Chondrocyte (in vitro differentiated cells): ENCODE measurements at regions not wholly inside any gene's neighbourhood (a gene's known extent, or its start where the extent isn't known, plus 50 kb on each side); places are given as distances from the start of the nearest gene placed in this dataset.
"Not testable (repeated sequence)": the region's sequence is repeated elsewhere in the genome, so short reads cannot be mapped to it uniquely, and the experiment has no call there.

Experiments
- DNase-seq: peaks from one replicate; pipeline ENCODE4 v3.0.0; 2021; ENCODE audit warnings: mixed read lengths, low spot score
- H3K27ac Mint-ChIP-seq: one replicate; pipeline ENCODE4 v1.8.0; 2021; ENCODE audit warnings: mild to moderate bottlenecking, moderate library complexity, mixed read lengths; ENCODE audit not compliant: unreplicated experiment
- H3K27me3 Mint-ChIP-seq: 2 replicates; pipeline ENCODE4 v1.8.0; 2021; ENCODE audit warnings: low read depth, mixed read lengths
- H3K36me3 Mint-ChIP-seq: 2 replicates; pipeline ENCODE4 v1.8.0; 2021; ENCODE audit warnings: low read depth, mixed read lengths
- H3K4me1 Mint-ChIP-seq: 2 replicates; pipeline ENCODE4 v1.8.0; 2021; ENCODE audit warnings: low read depth, mild to moderate bottlenecking, mixed read lengths
- H3K4me3 Mint-ChIP-seq: one replicate; pipeline ENCODE4 v1.8.0; 2021; ENCODE audit warnings: mild to moderate bottlenecking, moderate library complexity, mixed read lengths; ENCODE audit not compliant: unreplicated experiment
- H3K9me3 Mint-ChIP-seq: 2 replicates; pipeline ENCODE4 v1.8.0; 2021; ENCODE audit warnings: low read depth, mixed read lengths
- CTCF ChIP-seq: fragments of 200-600 bp; sonication (generic); IDR thresholded peaks from 2 replicates; pipeline ENCODE4 v1.5.0; 2021; ENCODE audit warnings: antibody characterized with exemption, mild to moderate bottlenecking, moderate library complexity

- no peak for DNase-seq
- Mint-ChIP-seq H3K27me3 (no peaks in the 10 kb centered on the region), H3K36me3 (peaks cover 11% of the 10 kb centered on the region), H3K4me1 (no peaks in the 10 kb centered on the region), H3K27ac (no peak overlapping the region), H3K9me3 (peaks cover 18% of the 10 kb centered on the region), H3K4me3 (no peak overlapping the region)
- TF ChIP-seq CTCF = no peak
Measured at GRCh38 chr7:149706398-149706797, 67.0 kb downstream of the ZNF467 start.

- Mint-ChIP-seq H3K27me3 (no peaks in the 10 kb centered on the region), H3K9me3 (peaks cover 7% of the 10 kb centered on the region), H3K4me3 (no peak overlapping the region), H3K4me1 (no peaks in the 10 kb centered on the region), H3K36me3 (peaks cover 3% of the 10 kb centered on the region), H3K27ac (no peak overlapping the region)
- TF ChIP-seq CTCF = no peak
- DNase-seq = no peak
Measured at GRCh38 chr7:149704507-149704906, 68.9 kb downstream of the ZNF467 start.

DNA sequence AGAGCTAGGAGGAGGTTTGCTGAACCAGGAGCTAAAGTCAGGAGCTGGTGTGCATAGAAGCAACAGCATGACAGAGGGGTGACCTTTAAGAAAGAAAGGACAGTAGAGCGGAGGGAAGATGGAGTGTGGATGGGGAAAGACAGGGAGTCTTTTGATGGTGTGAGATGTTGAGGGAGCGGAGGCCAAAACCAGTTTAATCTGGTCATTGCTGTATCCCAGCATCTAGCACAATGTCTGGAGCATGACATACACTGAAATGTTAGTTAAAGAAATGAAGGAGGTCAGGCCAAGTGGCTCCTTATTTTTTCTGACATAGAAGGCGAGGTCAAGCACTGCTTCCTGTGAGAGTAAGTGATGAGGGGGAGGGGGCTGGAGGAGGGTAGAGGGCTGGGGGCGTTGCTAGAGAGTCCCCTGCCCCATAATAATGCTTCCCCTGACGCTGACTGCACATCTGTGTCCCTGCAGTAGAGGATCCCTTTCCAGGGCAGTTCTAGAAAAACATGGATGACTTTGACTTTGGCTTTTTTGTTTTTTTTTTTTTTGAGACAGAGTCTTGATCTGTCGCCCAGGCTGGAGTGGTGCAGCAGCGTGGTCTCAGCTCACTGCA, 70.2 kb downstream of the ZNF467 start:
- no peak overlapping the region for H3K4me3 Mint-ChIP-seq
- peaks cover 3% of the 10 kb centered on the region for H3K36me3 Mint-ChIP-seq
- DNase-seq = no peak
- H3K27ac Mint-ChIP-seq = no peak overlapping the region
- H3K4me1 Mint-ChIP-seq = no peaks in the 10 kb centered on the region
- H3K27me3 Mint-ChIP-seq = no peaks in the 10 kb centered on the region
- TF ChIP-seq CTCF = no peak
- H3K9me3 Mint-ChIP-seq = peaks cover 5% of the 10 kb centered on the region

GRCh38 chr7:149701495-149702240, 71.7 kb downstream of the ZNF467 start:
- TF ChIP-seq CTCF = no peak
- no peak for DNase-seq
- H3K36me3 Mint-ChIP-seq = peaks cover 5% of the 10 kb centered on the region
- H3K4me1 Mint-ChIP-seq = no peaks in the 10 kb centered on the region
- H3K27ac Mint-ChIP-seq = no peak overlapping the region
- no peak overlapping the region for H3K4me3 Mint-ChIP-seq
- H3K27me3 Mint-ChIP-seq = peaks cover 3% of the 10 kb centered on the region
- H3K9me3 Mint-ChIP-seq = peaks cover 11% of the 10 kb centered on the region

GRCh38 chr7:149697767-149698166, 75.6 kb downstream of the ZNF467 start:
- Mint-ChIP-seq H3K27me3 (peaks cover 15% of the 10 kb centered on the region), H3K9me3 (peaks cover 11% of the 10 kb centered on the region)
- DNase-seq, H3K4me3 Mint-ChIP-seq, H3K27ac Mint-ChIP-seq, H3K36me3 Mint-ChIP-seq, H3K4me1 Mint-ChIP-seq: not testable (repeated sequence)

- no peak for TF ChIP-seq CTCF
- Mint-ChIP-seq H3K9me3 (peaks cover 11% of the 10 kb centered on the region), H3K27me3 (peaks cover 20% of the 10 kb centered on the region), H3K27ac (no peak overlapping the region), H3K4me1 (peaks cover 7% of the 10 kb centered on the region), H3K36me3 (peaks cover 7% of the 10 kb centered on the region), H3K4me3 (no peak overlapping the region)
- no peak for DNase-seq
Measured at GRCh38 chr7:149696280-149696679, 77.1 kb downstream of the ZNF467 start.
